ENCODE measurements at regions not wholly inside any gene's neighbourhood (a gene's known extent, or its start where the extent isn't known, plus 50 kb on each side); places are given as distances from the start of the nearest gene placed in this dataset.
"Not testable (repeated sequence)": the region's sequence is repeated elsewhere in the genome, so short reads cannot be mapped to it uniquely, and the experiment has no call there.

DNA sequence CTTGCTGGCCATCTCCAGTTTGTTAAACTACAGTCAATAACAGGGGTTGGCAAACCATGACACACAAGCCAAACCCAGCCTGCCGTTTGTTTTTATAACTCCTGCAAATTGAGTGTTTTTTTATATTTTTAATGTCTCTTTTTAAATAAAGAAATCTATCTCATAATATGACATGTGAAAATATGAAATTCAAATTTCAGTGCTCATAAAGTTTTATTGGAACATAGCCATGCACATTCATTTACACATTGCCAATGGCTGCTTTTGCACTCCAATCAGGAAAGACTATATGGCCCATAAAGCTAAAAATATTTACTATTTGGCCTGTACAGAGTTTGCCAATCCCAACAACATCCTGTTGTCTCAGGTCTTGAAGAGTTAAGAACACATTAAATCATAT, 129.0 kb upstream of the SRSF6 start (continued):
- TF ChIP-seq, protein P1, sequence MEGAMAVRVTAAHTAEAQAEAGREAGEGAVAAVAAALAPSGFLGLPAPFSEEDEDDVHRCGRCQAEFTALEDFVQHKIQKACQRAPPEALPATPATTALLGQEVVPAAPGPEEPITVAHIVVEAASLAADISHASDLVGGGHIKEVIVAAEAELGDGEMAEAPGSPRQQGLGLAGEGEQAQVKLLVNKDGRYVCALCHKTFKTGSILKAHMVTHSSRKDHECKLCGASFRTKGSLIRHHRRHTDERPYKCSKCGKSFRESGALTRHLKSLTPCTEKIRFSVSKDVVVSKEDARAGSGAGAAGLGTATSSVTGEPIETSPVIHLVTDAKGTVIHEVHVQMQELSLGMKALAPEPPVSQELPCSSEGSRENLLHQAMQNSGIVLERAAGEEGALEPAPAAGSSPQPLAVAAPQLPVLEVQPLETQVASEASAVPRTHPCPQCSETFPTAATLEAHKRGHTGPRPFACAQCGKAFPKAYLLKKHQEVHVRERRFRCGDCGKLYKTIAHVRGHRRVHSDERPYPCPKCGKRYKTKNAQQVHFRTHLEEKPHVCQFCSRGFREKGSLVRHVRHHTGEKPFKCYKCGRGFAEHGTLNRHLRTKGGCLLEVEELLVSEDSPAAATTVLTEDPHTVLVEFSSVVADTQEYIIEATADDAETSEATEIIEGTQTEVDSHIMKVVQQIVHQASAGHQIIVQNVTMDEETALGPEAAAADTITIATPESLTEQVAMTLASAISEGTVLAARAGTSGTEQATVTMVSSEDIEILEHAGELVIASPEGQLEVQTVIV (IDR thresholded peaks at IDR 0.05; ENCODE audit: borderline replicate concordance, partially characterized antibody) = no peak
- no peak for TF ChIP-seq TAF1 (IDR thresholded peaks at IDR 0.05; ENCODE audit: borderline replicate concordance, low read depth, low read length)
- TF ChIP-seq, protein P2, sequence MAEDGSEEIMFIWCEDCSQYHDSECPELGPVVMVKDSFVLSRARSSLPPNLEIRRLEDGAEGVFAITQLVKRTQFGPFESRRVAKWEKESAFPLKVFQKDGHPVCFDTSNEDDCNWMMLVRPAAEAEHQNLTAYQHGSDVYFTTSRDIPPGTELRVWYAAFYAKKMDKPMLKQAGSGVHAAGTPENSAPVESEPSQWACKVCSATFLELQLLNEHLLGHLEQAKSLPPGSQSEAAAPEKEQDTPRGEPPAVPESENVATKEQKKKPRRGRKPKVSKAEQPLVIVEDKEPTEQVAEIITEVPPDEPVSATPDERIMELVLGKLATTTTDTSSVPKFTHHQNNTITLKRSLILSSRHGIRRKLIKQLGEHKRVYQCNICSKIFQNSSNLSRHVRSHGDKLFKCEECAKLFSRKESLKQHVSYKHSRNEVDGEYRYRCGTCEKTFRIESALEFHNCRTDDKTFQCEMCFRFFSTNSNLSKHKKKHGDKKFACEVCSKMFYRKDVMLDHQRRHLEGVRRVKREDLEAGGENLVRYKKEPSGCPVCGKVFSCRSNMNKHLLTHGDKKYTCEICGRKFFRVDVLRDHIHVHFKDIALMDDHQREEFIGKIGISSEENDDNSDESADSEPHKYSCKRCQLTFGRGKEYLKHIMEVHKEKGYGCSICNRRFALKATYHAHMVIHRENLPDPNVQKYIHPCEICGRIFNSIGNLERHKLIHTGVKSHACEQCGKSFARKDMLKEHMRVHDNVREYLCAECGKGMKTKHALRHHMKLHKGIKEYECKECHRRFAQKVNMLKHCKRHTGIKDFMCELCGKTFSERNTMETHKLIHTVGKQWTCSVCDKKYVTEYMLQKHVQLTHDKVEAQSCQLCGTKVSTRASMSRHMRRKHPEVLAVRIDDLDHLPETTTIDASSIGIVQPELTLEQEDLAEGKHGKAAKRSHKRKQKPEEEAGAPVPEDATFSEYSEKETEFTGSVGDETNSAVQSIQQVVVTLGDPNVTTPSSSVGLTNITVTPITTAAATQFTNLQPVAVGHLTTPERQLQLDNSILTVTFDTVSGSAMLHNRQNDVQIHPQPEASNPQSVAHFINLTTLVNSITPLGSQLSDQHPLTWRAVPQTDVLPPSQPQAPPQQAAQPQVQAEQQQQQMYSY (CRISPR knock-in tag; IDR thresholded peaks at IDR 0.05) = no peak
- TF ChIP-seq, protein P3, sequence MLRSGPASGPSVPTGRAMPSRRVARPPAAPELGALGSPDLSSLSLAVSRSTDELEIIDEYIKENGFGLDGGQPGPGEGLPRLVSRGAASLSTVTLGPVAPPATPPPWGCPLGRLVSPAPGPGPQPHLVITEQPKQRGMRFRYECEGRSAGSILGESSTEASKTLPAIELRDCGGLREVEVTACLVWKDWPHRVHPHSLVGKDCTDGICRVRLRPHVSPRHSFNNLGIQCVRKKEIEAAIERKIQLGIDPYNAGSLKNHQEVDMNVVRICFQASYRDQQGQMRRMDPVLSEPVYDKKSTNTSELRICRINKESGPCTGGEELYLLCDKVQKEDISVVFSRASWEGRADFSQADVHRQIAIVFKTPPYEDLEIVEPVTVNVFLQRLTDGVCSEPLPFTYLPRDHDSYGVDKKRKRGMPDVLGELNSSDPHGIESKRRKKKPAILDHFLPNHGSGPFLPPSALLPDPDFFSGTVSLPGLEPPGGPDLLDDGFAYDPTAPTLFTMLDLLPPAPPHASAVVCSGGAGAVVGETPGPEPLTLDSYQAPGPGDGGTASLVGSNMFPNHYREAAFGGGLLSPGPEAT (IDR thresholded peaks at IDR 0.05; ENCODE audit: low read depth) = no peak
- TF ChIP-seq POLR2AphosphoS2 (IDR thresholded peaks at IDR 0.05; ENCODE audit: low read depth, low read length) = no peak
- TF ChIP-seq FOS (IDR thresholded peaks at IDR 0.05; ENCODE audit: borderline replicate concordance, extremely low read depth, insufficient read length) = no peak

DNA sequence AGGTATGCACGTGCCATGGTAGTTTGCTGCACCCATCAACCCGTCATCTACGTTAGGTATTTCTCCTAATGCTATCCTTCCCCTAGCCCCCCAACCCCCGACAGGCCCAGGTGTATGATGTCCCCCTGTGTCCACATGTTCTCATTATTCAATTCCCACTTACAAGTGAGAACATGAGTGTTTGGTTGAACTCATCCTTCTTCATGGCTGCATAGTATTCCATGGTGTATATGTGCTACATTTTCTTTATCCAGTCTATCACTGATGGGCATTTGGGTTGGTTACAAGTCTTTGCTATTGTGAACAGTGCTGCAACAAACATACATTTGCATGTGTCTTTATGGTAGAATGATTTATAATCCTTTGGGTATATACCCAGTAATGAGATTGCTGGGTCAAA, 130.5 kb upstream of the SRSF6 start:
- intact Hi-C loops (cut with micrococcal nuclease; ENCODE audit: unreplicated experiment); H3K27me3 ChIP-seq (replicated peaks in 1 of 2; ENCODE audit: control insufficient read depth in 2 of 2, insufficient read depth in 2 of 2, low read length in 1 of 2); H3K4me2 ChIP-seq (ENCODE audit: control insufficient read depth, insufficient read depth); DNase-seq (ENCODE audit: low read depth, low spot score); H3K9ac ChIP-seq (ENCODE audit: control insufficient read depth, insufficient read depth, low read length); SMC1A ChIA-PET (ENCODE audit: uncharacterized antibody, unreplicated experiment); H3K36me3 ChIP-seq (ENCODE audit: control insufficient read depth in 2 of 2, insufficient read depth in 2 of 2, low read length in 1 of 2); H3K9me3 ChIP-seq (replicated peaks; ENCODE audit: control insufficient read depth, insufficient read depth, low read length); H3K79me2 ChIP-seq (ENCODE audit: control insufficient read depth, insufficient read depth, low read length); BruUV-seq (replicated peaks); FAIRE-seq; H2AFZ ChIP-seq (ENCODE audit: control insufficient read depth, low read depth, low read length); CTCF ChIA-PET; in situ Hi-C loops (cut with MboI); H4K20me1 ChIP-seq (ENCODE audit: control insufficient read depth, insufficient read depth); POLR2A ChIA-PET; H3K27ac ChIP-seq (ENCODE audit: control insufficient read depth, insufficient read depth); H3K4me1 ChIP-seq (ENCODE audit: control insufficient read depth, insufficient read depth, low read length); H3K4me3 ChIP-seq; ATAC-seq: not testable (repeated sequence)
- WGBS (ENCODE audit: insufficient coverage, insufficient replicate concordance, low lambda C conversion rate, missing lambda C conversion rate) = 28% methylated on average over 4 of the region's 4 CpGs
- RAD21 ChIA-PET (ENCODE audit: unreplicated experiment) = interaction anchor here (0.6 kb wide), 1 partner anchor 66 kb away, joined by 3 read pairs; no protein-coding TSS in a partner anchor

Measured in GM12878 (cell line).